ENCODE measurements at regions not wholly inside any gene's neighbourhood (a gene's known extent, or its start where the extent isn't known, plus 50 kb on each side); places are given as distances from the start of the nearest gene placed in this dataset.

DNA sequence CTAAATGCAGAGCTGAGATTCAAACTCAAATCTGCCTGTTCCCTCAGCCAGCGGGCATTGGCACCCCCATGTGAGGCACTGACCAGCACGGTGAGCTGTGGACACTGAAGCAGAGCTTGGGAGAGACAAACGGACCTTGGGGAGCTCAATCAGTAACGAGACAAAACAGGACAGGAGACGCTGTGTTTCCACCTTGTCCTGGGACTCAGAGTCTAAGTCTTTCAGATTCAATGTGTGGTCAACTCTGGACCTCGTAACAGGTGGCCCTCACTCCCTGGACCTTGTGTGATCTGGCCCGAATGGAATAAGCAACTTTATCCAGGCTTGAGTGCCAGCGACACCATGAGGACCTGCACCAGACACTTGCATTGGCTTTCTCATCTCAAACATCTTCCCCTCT lies 232.5 kb downstream of the UACA start:
- no peak for TF ChIP-seq EP300 (IDR thresholded peaks at IDR 0.05; ENCODE audit: low read depth)
- no peak for TF ChIP-seq POLR2A (IDR thresholded peaks at IDR 0.05)
- TF ChIP-seq CTCF (IDR thresholded peaks at IDR 0.05): no peak

All from transverse colon (tissue), 3 donors.